Tibial nerve (tissue), 4 donors: ENCODE measurements at regions not wholly inside any gene's neighbourhood (a gene's known extent, or its start where the extent isn't known, plus 50 kb on each side); places are given as distances from the start of the nearest gene placed in this dataset.

Source experiments
- EP300 ChIP-seq, 2 donors: sonication (generic); formaldehyde crosslinking; IDR thresholded peaks; one replicate each; pipeline ENCODE4 v1.6.1; 2017; ENCODE audit warnings: antibody characterized with exemption in 2 of 2, mild to moderate bottlenecking in 1 of 2
- POLR2A ChIP-seq, 2 donors: fragments of 450-650 bp; IDR thresholded peaks; one replicate each; pipeline ENCODE4 v1.6.1; 2017; ENCODE audit warnings: antibody characterized with exemption in 2 of 2, mild to moderate bottlenecking in 2 of 2, moderate library complexity in 2 of 2
- TF ChIP-seq, protein P1 (sequence below), 5 experiments: fragments of 200-600 bp in 3 of 5; fragments of 450-650 bp in 2 of 5; sonication (generic) in 3 of 5; IDR thresholded peaks; one replicate each; pipeline ENCODE4 v1.5.1; 2016 to 2019; ENCODE audit warnings: antibody characterized with exemption in 5 of 5, mild to moderate bottlenecking in 3 of 5, moderate library complexity in 2 of 5

DNA sequence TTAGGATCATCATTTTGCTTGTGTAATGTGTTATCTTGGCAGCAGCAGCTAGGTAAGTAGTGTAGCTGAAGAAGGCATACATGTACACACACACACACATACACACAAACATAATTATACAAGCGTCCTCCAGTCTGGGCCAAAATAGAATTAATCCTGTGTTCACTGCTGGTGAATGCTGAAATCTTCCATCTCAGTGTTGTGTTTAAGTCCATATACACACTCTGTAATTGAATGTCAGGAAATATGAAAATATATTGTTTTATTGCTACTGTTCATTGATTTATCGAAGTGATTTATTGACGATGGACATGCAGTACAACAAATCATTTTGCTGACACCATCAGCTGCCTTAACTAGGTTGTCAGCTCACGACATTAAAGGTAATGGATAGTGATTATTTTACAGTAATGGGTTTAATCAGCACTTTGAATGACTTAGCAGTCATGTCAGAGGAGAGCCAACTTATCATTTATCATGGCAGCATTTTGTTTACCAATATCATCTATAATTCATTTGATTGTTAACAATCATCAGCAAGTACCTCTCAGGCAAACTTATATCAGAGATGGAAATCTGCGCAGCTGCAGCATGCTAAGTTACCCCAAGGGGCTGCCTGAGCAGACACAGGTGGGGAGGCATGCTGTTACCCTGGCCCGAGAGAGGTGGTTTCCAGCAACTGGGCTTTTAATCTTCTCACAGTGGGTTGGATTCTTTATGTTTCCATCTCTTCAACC, 83.7 kb upstream of the FSHR start:
- TF ChIP-seq, protein P1, sequence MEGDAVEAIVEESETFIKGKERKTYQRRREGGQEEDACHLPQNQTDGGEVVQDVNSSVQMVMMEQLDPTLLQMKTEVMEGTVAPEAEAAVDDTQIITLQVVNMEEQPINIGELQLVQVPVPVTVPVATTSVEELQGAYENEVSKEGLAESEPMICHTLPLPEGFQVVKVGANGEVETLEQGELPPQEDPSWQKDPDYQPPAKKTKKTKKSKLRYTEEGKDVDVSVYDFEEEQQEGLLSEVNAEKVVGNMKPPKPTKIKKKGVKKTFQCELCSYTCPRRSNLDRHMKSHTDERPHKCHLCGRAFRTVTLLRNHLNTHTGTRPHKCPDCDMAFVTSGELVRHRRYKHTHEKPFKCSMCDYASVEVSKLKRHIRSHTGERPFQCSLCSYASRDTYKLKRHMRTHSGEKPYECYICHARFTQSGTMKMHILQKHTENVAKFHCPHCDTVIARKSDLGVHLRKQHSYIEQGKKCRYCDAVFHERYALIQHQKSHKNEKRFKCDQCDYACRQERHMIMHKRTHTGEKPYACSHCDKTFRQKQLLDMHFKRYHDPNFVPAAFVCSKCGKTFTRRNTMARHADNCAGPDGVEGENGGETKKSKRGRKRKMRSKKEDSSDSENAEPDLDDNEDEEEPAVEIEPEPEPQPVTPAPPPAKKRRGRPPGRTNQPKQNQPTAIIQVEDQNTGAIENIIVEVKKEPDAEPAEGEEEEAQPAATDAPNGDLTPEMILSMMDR (IDR thresholded peaks at IDR 0.05): no peak
- TF ChIP-seq POLR2A (IDR thresholded peaks at IDR 0.05) (no peak), EP300 (IDR thresholded peaks at IDR 0.05) (no peak)
